OCI-LY3 (cell line): ENCODE measurements at regions not wholly inside any gene's neighbourhood (a gene's known extent, or its start where the extent isn't known, plus 50 kb on each side); places are given as distances from the start of the nearest gene placed in this dataset.

ENCODE experiments used
- H2AFZ ChIP-seq: fragments of 200-600, 300-600 bp; shearing (Covaris generic); 2 replicates; pipeline ENCODE4 v1.6.0; 2014; ENCODE audit warnings: antibody characterized with exemption, low read depth, low read length
- H3K27ac ChIP-seq: fragments of 200-600, 300-600 bp; sonication (generic); 2 replicates; pipeline ENCODE4 v1.5.1; 2014; ENCODE audit warnings: mild to moderate bottlenecking, low read length, moderate library complexity, mixed read lengths
- H3K27me3 ChIP-seq: fragments of 200-600, 300-600 bp; sonication (generic); 2 replicates; pipeline ENCODE4 v1.6.1; 2014; ENCODE audit warnings: low read depth, low read length, mixed read lengths
- H3K36me3 ChIP-seq: fragments of 200-600, 300-600 bp; sonication (generic); replicated peaks from 2 replicates; pipeline ENCODE3; 2014; ENCODE audit warnings: low read depth, low read length, mixed read lengths
- H3K4me1 ChIP-seq: fragments of 300-600, 200-600 bp; sonication (generic); 2 replicates; pipeline ENCODE4 v1.6.1; 2014; ENCODE audit warnings: low read length, mixed read lengths
- H3K4me2 ChIP-seq: fragments of 200-600, 300-600 bp; sonication (generic); 2 replicates; pipeline ENCODE4 v1.6.1; 2014; ENCODE audit warnings: low read length, mixed read lengths
- H3K4me3 ChIP-seq: fragments of 300-600, 200-600 bp; sonication (generic); 2 replicates; pipeline ENCODE4 v1.5.1; 2014; ENCODE audit warnings: antibody characterized with exemption, mild to moderate bottlenecking, low read length, moderate library complexity
- H3K79me2 ChIP-seq: fragments of 300-600, 200-600 bp; shearing (Covaris generic); 2 replicates; pipeline ENCODE4 v1.6.1; 2014; ENCODE audit warnings: mild to moderate bottlenecking, low read length, mixed read lengths
- H3K9ac ChIP-seq: fragments of 300-600, 200-600 bp; shearing (Covaris generic); 2 replicates; pipeline ENCODE4 v1.6.0; 2014; ENCODE audit warnings: mild to moderate bottlenecking, low read length, moderate library complexity
- H3K9me3 ChIP-seq: fragments of 200-600, 300-600 bp; shearing (Covaris generic); 2 replicates; pipeline ENCODE4 v1.6.1; 2014; ENCODE audit warnings: low read length, mixed read lengths; ENCODE audit not compliant: insufficient read depth
- H4K20me1 ChIP-seq: fragments of 200-600, 300-600 bp; sonication (generic); 2 replicates; pipeline ENCODE4 v1.6.1; 2016; ENCODE audit warnings: low read length, mixed read lengths; ENCODE audit not compliant: insufficient read depth
- CTCF ChIP-seq: fragments of 200-600, 300-600 bp; sonication (generic); IDR thresholded peaks from 2 replicates; pipeline ENCODE4 v1.5.1; 2014; ENCODE audit warnings: antibody characterized with exemption, low read length, low read depth
- EZH2phosphoT487 ChIP-seq: fragments of 200-600 bp; shearing (Covaris generic); IDR thresholded peaks from 2 replicates; pipeline ENCODE4 v1.6.1; 2018; ENCODE audit warnings: antibody characterized with exemption, mixed run types, low read depth

DNA sequence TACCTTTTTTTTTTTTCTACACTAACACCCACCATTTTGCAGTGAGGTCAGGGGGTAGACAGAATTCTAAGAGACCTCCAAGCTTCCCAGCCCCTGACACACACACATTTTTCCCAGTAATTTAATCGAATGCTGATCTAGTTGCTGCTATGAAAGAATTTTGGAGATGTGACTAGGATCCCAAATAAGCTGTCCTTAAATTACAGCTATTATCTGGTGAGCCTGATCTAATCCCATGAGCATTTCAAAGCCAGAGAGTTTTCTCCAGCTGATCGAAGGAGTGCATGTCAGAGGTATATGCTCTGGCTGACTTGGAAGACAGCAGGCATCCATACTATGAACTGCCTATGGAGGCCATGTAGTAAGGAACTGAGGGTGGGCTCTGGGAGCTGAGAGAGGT lies 503.8 kb upstream of the MARCKS start:
- TF ChIP-seq EZH2phosphoT487: no peak
- no peak for TF ChIP-seq CTCF
- Histone ChIP-seq H3K79me2 (no peaks in the 10 kb centered on the region), H3K4me3 (no peak overlapping the region), H3K4me1 (no peaks in the 10 kb centered on the region), H3K36me3 (no peaks in the 10 kb centered on the region), H3K9ac (no peak overlapping the region), H3K4me2 (no peak overlapping the region), H3K27ac (no peak overlapping the region), H2AFZ (no peak overlapping the region), H3K27me3 (no peaks in the 10 kb centered on the region), H3K9me3 (no peaks in the 10 kb centered on the region), H4K20me1 (no peaks in the 10 kb centered on the region)

- no peak overlapping the region for H3K4me2 ChIP-seq
- no peak for TF ChIP-seq EZH2phosphoT487
- no peak for TF ChIP-seq CTCF
- no peak overlapping the region for H2AFZ ChIP-seq
- no peaks in the 10 kb centered on the region for H3K4me1 ChIP-seq
- H3K27ac ChIP-seq: no peak overlapping the region
- H3K79me2 ChIP-seq: no peaks in the 10 kb centered on the region
- no peaks in the 10 kb centered on the region for H3K36me3 ChIP-seq
- H3K27me3 ChIP-seq: no peaks in the 10 kb centered on the region
- H3K9me3 ChIP-seq: no peaks in the 10 kb centered on the region
- H3K9ac ChIP-seq: no peak overlapping the region
- no peak overlapping the region for H3K4me3 ChIP-seq
- H4K20me1 ChIP-seq: no peaks in the 10 kb centered on the region
Measured at GRCh38 chr6:113354204-113354895, 502.8 kb upstream of the MARCKS start.

GRCh38 chr6:113356139-113356538 lies 501.0 kb upstream of the MARCKS start:
- Histone ChIP-seq H3K4me3 (no peak overlapping the region), H3K4me1 (no peaks in the 10 kb centered on the region; the same call in 1 of the 2 replicates), H3K9ac (no peak overlapping the region), H4K20me1 (no peaks in the 10 kb centered on the region), H3K27me3 (no peaks in the 10 kb centered on the region), H3K9me3 (no peaks in the 10 kb centered on the region), H3K27ac (no peak overlapping the region), H3K79me2 (no peaks in the 10 kb centered on the region), H2AFZ (no peak overlapping the region), H3K4me2 (no peak overlapping the region), H3K36me3 (no peaks in the 10 kb centered on the region)
- TF ChIP-seq EZH2phosphoT487: no peak
- no peak for TF ChIP-seq CTCF

DNA sequence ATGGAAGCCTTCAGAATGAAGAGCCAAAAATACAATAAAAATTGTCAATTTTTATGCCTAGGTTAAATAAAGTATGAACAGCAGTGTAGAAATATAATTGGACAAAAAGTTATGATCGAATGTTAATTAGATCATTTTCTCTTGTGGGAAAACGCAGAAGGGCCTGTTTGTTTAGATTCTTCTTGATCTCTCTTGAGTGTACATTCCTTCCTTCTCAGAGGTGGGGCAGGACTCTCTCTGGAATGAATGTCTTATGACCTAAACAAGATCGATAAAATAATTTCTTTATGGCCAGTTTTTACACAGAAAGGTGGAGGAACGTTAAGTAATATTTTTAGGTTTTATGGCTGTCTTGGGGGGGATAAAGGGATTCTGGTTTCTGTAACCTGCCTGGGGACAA lies 500.1 kb upstream of the MARCKS start:
- no peak overlapping the region for H3K9ac ChIP-seq
- no peaks in the 10 kb centered on the region for H3K9me3 ChIP-seq
- no peak for TF ChIP-seq EZH2phosphoT487
- no peak for TF ChIP-seq CTCF
- H3K79me2 ChIP-seq: no peaks in the 10 kb centered on the region
- no peak overlapping the region for H3K4me2 ChIP-seq
- no peak overlapping the region for H3K4me3 ChIP-seq
- no peaks in the 10 kb centered on the region; the same call in 1 of the 2 replicates for H3K4me1 ChIP-seq
- no peaks in the 10 kb centered on the region for H3K27me3 ChIP-seq
- no peaks in the 10 kb centered on the region for H3K36me3 ChIP-seq
- no peaks in the 10 kb centered on the region for H4K20me1 ChIP-seq
- no peak overlapping the region for H3K27ac ChIP-seq
- H2AFZ ChIP-seq: no peak overlapping the region
